ENCODE measurements at regions not wholly inside any gene's neighbourhood (a gene's known extent, or its start where the extent isn't known, plus 50 kb on each side); places are given as distances from the start of the nearest gene placed in this dataset.

GRCh38 chr14:82431031-82431430 lies 897.4 kb upstream of the SEL1L start:
- Histone ChIP-seq H3K4me3 (ENCODE audit: low read depth, low read length, poor library complexity, severe bottlenecking) (no peak overlapping the region), H4K20me1 (ENCODE audit: insufficient read depth, low read length) (no peaks in the 10 kb centered on the region), H3K27me3 (ENCODE audit: insufficient read depth, low read length) (no peaks in the 10 kb centered on the region), H3K9me3 (ENCODE audit: low read length) (no peaks in the 10 kb centered on the region), H3K79me2 (ENCODE audit: insufficient read depth, low read length) (no peaks in the 10 kb centered on the region), H3K4me2 (ENCODE audit: low read length) (no peak overlapping the region), H3K9me2 (ENCODE audit: low read depth, low read length) (no peaks in the 10 kb centered on the region), H3K9ac (ENCODE audit: low read length) (no peak overlapping the region), H3K36me3 (ENCODE audit: insufficient read depth, low read length) (no peaks in the 10 kb centered on the region), H2AFZ (ENCODE audit: low read length) (no peak overlapping the region), H3K4me1 (ENCODE audit: insufficient read depth, low read length, severe bottlenecking) (no peaks in the 10 kb centered on the region), H3K27ac (ENCODE audit: low read depth, low read length, poor library complexity, severe bottlenecking) (no peak overlapping the region), H3F3A (ENCODE audit: insufficient read depth, low read length) (no peaks in the 10 kb centered on the region)
- TF ChIP-seq EZH2 (IDR thresholded peaks at IDR 0.05; ENCODE audit: borderline replicate concordance, low read length) (no peak), CTCF (IDR thresholded peaks at IDR 0.05; ENCODE audit: low read length) (no peak)

GRCh38 chr14:82432301-82433105 lies 898.9 kb upstream of the SEL1L start:
- TF ChIP-seq CTCF (IDR thresholded peaks at IDR 0.05; ENCODE audit: low read length), result no peak
- no peak for TF ChIP-seq EZH2 (IDR thresholded peaks at IDR 0.05; ENCODE audit: borderline replicate concordance, low read length)
- H3K9me2 ChIP-seq (ENCODE audit: low read depth, low read length), result no peaks in the 10 kb centered on the region

GRCh38 chr14:82438436-82438835 lies 904.8 kb upstream of the SEL1L start:
- no peak overlapping the region for H3K4me3 ChIP-seq (ENCODE audit: low read depth, low read length, poor library complexity, severe bottlenecking)
- no peaks in the 10 kb centered on the region for H4K20me1 ChIP-seq (ENCODE audit: insufficient read depth, low read length)
- H3K9me3 ChIP-seq (ENCODE audit: low read length), result no peaks in the 10 kb centered on the region
- no peaks in the 10 kb centered on the region for H3K4me1 ChIP-seq (ENCODE audit: insufficient read depth, low read length, severe bottlenecking)
- no peaks in the 10 kb centered on the region for H3K79me2 ChIP-seq (ENCODE audit: insufficient read depth, low read length)
- no peak overlapping the region for H3K27ac ChIP-seq (ENCODE audit: low read depth, low read length, poor library complexity, severe bottlenecking)
- no peak overlapping the region for H3K9ac ChIP-seq (ENCODE audit: low read length)
- no peaks in the 10 kb centered on the region for H3K36me3 ChIP-seq (ENCODE audit: insufficient read depth, low read length)
- no peak overlapping the region for H2AFZ ChIP-seq (ENCODE audit: low read length)
- TF ChIP-seq CTCF (IDR thresholded peaks at IDR 0.05; ENCODE audit: low read length), result no peak
- TF ChIP-seq EZH2 (IDR thresholded peaks at IDR 0.05; ENCODE audit: borderline replicate concordance, low read length), result no peak
- H3K9me2 ChIP-seq (ENCODE audit: low read depth, low read length), result no peaks in the 10 kb centered on the region
- H3K4me2 ChIP-seq (ENCODE audit: low read length), result no peak overlapping the region
- H3K27me3 ChIP-seq (ENCODE audit: insufficient read depth, low read length), result no peaks in the 10 kb centered on the region
- H3F3A ChIP-seq (ENCODE audit: insufficient read depth, low read length), result no peaks in the 10 kb centered on the region

More at GRCh38 chr14:82432301-82433105, 898.9 kb upstream of the SEL1L start:
- Histone ChIP-seq H4K20me1 (ENCODE audit: insufficient read depth, low read length) (no peaks in the 10 kb centered on the region), H3K9ac (ENCODE audit: low read length) (no peak overlapping the region), H3K9me3 (ENCODE audit: low read length) (no peaks in the 10 kb centered on the region), H3K27me3 (ENCODE audit: insufficient read depth, low read length) (no peaks in the 10 kb centered on the region), H3K4me1 (ENCODE audit: insufficient read depth, low read length, severe bottlenecking) (no peaks in the 10 kb centered on the region), H3F3A (ENCODE audit: insufficient read depth, low read length) (no peaks in the 10 kb centered on the region), H2AFZ (ENCODE audit: low read length) (no peak overlapping the region), H3K27ac (ENCODE audit: low read depth, low read length, poor library complexity, severe bottlenecking) (no peak overlapping the region), H3K4me3 (ENCODE audit: low read depth, low read length, poor library complexity, severe bottlenecking) (no peak overlapping the region), H3K36me3 (ENCODE audit: insufficient read depth, low read length) (no peaks in the 10 kb centered on the region), H3K79me2 (ENCODE audit: insufficient read depth, low read length) (no peaks in the 10 kb centered on the region), H3K4me2 (ENCODE audit: low read length) (no peak overlapping the region)
